ENCODE measurements at regions not wholly inside any gene's neighbourhood (a gene's known extent, or its start where the extent isn't known, plus 50 kb on each side); places are given as distances from the start of the nearest gene placed in this dataset.

- H3K27ac ChIP-seq (ENCODE audit: low read depth in 1 of 2, low read length in 2 of 2) = no peak overlapping the region
- no peaks in the 10 kb centered on the region for H3K4me1 ChIP-seq (ENCODE audit: insufficient read depth, low read length)
- no peak overlapping the region for H3K27ac Mint-ChIP-seq
- no peak overlapping the region for H3K4me3 ChIP-seq (ENCODE audit: low read length)
- TF ChIP-seq CTCF (IDR thresholded peaks at IDR 0.05) = no peak
- no peaks in the 10 kb centered on the region for H3K36me3 Mint-ChIP-seq (ENCODE audit: low read depth)
- ChIA-PET POLR2A (no interaction called here), CTCF (no interaction called here)
- H3K27me3 Mint-ChIP-seq = no peaks in the 10 kb centered on the region
- H3K4me3 Mint-ChIP-seq = no peak overlapping the region
- no peaks in the 10 kb centered on the region for H3K4me1 Mint-ChIP-seq (ENCODE audit: low read depth)
- intact Hi-C loops (cut with DNase I, micrococcal nuclease) = no loop called here
- H3K9me3 Mint-ChIP-seq = no peaks in the 10 kb centered on the region
- ATAC-seq (ENCODE audit: poor library complexity) = no peak
- DNase-seq = no peak
- H3K9me3 ChIP-seq (ENCODE audit: control insufficient read depth in 1 of 2, insufficient read depth in 1 of 2, low read length in 2 of 2) = peaks cover 0 to 4% of the 10 kb centered on the region in 2 experiments
- no peaks in the 10 kb centered on the region for H3K36me3 ChIP-seq (ENCODE audit: insufficient read depth, low read length)
- H3K27me3 ChIP-seq (ENCODE audit: control insufficient read depth in 1 of 2, insufficient read depth in 2 of 2, low read length in 2 of 2) = no peaks in the 10 kb centered on the region
Observed at GRCh38 chr2:16109368-16109820, 169.0 kb downstream of the MYCN start.

GRCh38 chr2:16107246-16107645, 166.9 kb downstream of the MYCN start:
- CTCF ChIA-PET = no interaction called here
- H3K4me3 Mint-ChIP-seq = no peak overlapping the region
- no peak for ATAC-seq (ENCODE audit: poor library complexity)
- H3K27ac ChIP-seq (ENCODE audit: low read depth in 1 of 2, low read length in 2 of 2) = no peak overlapping the region
- no peak overlapping the region for H3K4me3 ChIP-seq (ENCODE audit: low read length)
- DNase-seq = no peak
- H3K27me3 ChIP-seq (ENCODE audit: control insufficient read depth in 1 of 2, insufficient read depth in 2 of 2, low read length in 2 of 2) = no peaks in the 10 kb centered on the region
- no peaks in the 10 kb centered on the region for H3K36me3 ChIP-seq (ENCODE audit: insufficient read depth, low read length)
- H3K36me3 Mint-ChIP-seq (ENCODE audit: low read depth) = no peaks in the 10 kb centered on the region
- H3K4me1 Mint-ChIP-seq (ENCODE audit: low read depth) = no peaks in the 10 kb centered on the region
- no peaks in the 10 kb centered on the region for H3K27me3 Mint-ChIP-seq
- no peaks in the 10 kb centered on the region for H3K9me3 Mint-ChIP-seq
- intact Hi-C loops (cut with DNase I, micrococcal nuclease) = no loop called here
- no peak for TF ChIP-seq CTCF (IDR thresholded peaks at IDR 0.05)
- POLR2A ChIA-PET = no interaction called here
- H3K27ac Mint-ChIP-seq = no peak overlapping the region
- no peaks in the 10 kb centered on the region for H3K9me3 ChIP-seq (ENCODE audit: control insufficient read depth in 1 of 2, insufficient read depth in 1 of 2, low read length in 2 of 2)
- H3K4me1 ChIP-seq (ENCODE audit: insufficient read depth, low read length) = no peaks in the 10 kb centered on the region

- no peak for ATAC-seq (ENCODE audit: poor library complexity)
- Histone ChIP-seq H3K27ac (ENCODE audit: low read depth in 1 of 2, low read length in 2 of 2) (no peak overlapping the region), H3K9me3 (ENCODE audit: control insufficient read depth in 1 of 2, insufficient read depth in 1 of 2, low read length in 2 of 2) (no peaks in the 10 kb centered on the region), H3K36me3 (ENCODE audit: insufficient read depth, low read length) (no peaks in the 10 kb centered on the region), H3K27me3 (ENCODE audit: control insufficient read depth in 1 of 2, insufficient read depth in 2 of 2, low read length in 2 of 2) (no peaks in the 10 kb centered on the region), H3K4me3 (ENCODE audit: low read length) (no peak overlapping the region), H3K4me1 (ENCODE audit: insufficient read depth, low read length) (no peaks in the 10 kb centered on the region)
- CTCF ChIA-PET = no interaction called here
- no peaks in the 10 kb centered on the region for H3K4me1 Mint-ChIP-seq (ENCODE audit: low read depth)
- no peak overlapping the region for H3K4me3 Mint-ChIP-seq
- intact Hi-C loops (cut with DNase I, micrococcal nuclease) = no loop called here
- no peak overlapping the region for H3K27ac Mint-ChIP-seq
- no peak for TF ChIP-seq CTCF (IDR thresholded peaks at IDR 0.05)
- no peaks in the 10 kb centered on the region for H3K27me3 Mint-ChIP-seq
- H3K36me3 Mint-ChIP-seq (ENCODE audit: low read depth) = no peaks in the 10 kb centered on the region
- POLR2A ChIA-PET = no interaction called here
- H3K9me3 Mint-ChIP-seq = no peaks in the 10 kb centered on the region
- DNase-seq = no peak
Observed at GRCh38 chr2:16106619-16107018, 166.3 kb downstream of the MYCN start.
